Retinal pigment epithelial cell (primary cell): ENCODE measurements at regions not wholly inside any gene's neighbourhood (a gene's known extent, or its start where the extent isn't known, plus 50 kb on each side); places are given as distances from the start of the nearest gene placed in this dataset.

Experiments used
- DNase-seq: peaks from one replicate; pipeline ENCODE4 v3.0.0-alpha.2; 2010; ENCODE audit warnings: low read depth
- H3K4me3 ChIP-seq: 2 replicates; pipeline ENCODE4 v1.5.1; 2011; ENCODE audit warnings: mild to moderate bottlenecking, low read length, control low read depth, moderate library complexity
- TF ChIP-seq, protein P1 (sequence below): conservative IDR thresholded peaks from 2 replicates; pipeline ENCODE4 v1.5.1; 2011; ENCODE audit warnings: low read depth, low read length, control low read depth, inconsistent platforms

DNA sequence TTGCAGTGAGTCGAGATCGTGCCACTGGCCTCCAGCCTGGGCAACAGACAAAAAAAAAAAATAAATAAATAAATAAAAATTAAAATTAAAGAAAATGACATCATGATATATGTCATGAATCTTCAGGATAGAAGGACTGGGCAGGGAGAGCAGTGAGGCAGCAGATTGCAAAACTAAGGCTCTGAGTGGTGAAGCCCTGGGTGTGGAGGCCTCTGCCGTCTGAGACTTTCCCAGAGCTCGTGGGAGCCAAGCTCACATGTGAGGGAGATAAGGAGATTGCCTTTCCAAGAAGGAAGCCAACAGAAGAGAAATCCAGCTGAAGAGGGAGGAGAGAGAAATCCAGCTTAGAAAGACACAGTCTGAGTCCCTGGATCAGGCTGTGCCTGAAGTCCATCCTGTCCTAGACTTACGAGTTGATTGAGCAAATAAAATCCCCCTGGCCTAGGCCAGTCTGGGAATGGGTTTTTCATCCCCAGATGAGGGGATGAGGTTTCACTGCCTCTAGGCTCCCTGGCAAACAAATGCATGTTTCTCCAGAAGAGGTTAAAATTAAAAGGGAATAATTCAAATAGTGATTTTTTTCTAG is 142.0 kb upstream of the IGSF21 start:
- TF ChIP-seq, protein P1, sequence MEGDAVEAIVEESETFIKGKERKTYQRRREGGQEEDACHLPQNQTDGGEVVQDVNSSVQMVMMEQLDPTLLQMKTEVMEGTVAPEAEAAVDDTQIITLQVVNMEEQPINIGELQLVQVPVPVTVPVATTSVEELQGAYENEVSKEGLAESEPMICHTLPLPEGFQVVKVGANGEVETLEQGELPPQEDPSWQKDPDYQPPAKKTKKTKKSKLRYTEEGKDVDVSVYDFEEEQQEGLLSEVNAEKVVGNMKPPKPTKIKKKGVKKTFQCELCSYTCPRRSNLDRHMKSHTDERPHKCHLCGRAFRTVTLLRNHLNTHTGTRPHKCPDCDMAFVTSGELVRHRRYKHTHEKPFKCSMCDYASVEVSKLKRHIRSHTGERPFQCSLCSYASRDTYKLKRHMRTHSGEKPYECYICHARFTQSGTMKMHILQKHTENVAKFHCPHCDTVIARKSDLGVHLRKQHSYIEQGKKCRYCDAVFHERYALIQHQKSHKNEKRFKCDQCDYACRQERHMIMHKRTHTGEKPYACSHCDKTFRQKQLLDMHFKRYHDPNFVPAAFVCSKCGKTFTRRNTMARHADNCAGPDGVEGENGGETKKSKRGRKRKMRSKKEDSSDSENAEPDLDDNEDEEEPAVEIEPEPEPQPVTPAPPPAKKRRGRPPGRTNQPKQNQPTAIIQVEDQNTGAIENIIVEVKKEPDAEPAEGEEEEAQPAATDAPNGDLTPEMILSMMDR = no peak
- no peak for DNase-seq
- no peak overlapping the region for H3K4me3 ChIP-seq

DNA sequence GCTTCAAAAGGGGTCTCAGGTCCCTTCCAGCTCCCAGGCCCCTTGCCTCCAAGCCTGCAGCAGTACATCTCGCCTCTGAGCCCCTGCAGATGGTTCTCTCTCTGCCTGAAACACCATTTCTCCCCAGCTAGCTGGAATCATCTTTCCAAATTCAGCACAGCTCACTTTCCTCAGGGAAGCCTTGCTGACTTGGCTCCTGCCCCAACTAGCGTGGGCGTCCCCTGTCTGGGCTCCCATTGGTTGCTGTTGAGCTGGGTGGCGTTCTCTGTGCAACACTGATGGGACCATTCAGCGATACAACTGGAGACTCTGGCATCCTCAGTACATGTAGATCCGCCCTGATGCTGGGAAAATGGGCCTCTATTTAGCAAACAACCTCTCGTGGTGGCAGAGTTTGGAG is 141.3 kb upstream of the IGSF21 start:
- no peak overlapping the region for H3K4me3 ChIP-seq
- TF ChIP-seq, protein P1 = no peak
- DNase-seq = no peak

DNA sequence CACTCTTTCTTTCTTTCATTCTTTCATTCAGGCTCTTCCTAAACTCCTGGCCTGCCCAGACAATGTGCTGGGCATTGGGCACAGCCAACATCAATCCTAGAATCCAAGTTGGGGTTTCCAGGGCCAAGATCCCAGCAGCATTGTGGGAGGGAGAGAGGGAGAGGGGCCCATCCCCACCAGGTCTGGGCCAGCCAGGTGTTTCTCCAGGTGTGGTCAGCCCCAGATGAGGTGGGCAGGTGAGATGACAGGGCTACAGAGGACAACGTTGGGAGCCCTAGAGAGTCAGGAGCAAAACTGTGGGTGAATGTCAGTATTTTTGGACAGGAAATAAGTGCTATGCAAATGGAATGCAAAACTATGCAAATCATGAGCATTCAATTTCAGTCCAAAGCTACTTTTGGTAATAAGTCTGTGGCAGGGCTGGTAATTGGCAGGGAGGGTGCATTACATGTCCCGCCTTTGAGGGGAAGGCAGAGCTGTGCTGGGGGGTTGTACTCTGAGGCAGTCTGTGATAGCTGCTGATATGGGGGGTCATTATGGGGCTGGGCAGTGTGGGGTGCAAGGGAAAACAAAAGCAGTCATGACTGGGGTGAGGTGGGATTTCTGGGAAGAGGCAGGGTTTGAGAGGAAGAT is 139.9 kb upstream of the IGSF21 start:
- DNase-seq = no peak
- no peak overlapping the region for H3K4me3 ChIP-seq
- TF ChIP-seq, protein P1 = no peak

DNA sequence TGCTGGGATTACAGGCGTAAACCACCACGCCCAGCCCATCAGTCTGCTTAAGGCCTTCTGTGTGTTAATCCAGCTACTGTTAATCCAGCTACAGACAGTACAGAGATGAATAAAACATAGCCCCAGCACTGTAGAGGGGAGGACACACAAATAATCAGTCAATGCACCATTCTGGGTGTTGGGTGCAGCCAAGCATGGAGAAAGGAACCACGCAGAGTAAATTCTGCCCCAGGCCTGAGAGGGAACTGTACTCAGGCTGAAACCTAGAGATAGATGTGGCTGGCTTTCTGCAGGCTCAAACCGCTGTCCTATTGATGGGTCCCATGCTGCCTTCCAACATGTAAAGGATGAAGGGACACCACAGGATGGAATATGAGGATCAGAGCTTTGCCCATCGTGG is 136.8 kb upstream of the IGSF21 start:
- TF ChIP-seq, protein P1 = no peak
- no peak for DNase-seq
- H3K4me3 ChIP-seq = no peak overlapping the region

DNA sequence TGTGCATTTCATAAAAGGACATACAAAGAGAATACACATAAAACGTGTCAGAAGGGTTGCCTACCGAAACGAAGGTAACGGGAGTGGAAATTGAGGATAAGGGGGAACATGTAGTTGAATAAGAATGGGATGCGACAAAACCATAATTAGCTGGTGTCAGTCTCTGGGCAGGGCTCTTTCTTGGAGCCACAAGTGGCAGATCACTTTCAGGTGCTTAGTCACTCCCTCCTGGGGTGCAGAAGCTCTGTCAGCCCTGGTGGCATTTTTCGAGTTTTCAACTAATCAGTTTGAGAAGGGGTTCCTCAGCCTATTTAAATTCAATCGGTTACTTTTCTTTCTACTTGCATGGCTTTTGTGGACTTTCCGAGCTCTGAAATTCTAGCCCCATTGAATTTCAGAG is 133.9 kb upstream of the IGSF21 start:
- no peak for DNase-seq
- TF ChIP-seq, protein P1 = no peak
- no peak overlapping the region for H3K4me3 ChIP-seq

DNA sequence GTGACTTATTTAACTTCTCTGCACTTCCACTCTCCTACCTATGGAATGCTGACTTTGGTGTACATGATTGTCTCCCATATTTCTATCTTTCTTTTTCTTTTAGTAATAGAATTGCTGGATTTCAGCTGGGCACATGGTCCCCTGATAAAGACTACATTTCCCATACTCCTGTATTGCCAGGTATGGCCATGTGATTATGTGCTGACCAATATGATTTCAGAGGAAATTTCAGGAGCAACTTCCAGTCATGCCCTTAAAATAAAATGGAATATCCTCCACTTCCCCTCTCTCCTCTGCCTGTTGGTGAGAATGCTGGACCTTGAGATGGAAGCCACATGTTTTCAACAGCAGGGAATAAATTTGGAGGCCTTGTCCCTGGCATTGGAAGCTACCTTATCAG is 130.7 kb upstream of the IGSF21 start:
- TF ChIP-seq, protein P1 = no peak
- H3K4me3 ChIP-seq = no peak overlapping the region
- no peak for DNase-seq

DNA sequence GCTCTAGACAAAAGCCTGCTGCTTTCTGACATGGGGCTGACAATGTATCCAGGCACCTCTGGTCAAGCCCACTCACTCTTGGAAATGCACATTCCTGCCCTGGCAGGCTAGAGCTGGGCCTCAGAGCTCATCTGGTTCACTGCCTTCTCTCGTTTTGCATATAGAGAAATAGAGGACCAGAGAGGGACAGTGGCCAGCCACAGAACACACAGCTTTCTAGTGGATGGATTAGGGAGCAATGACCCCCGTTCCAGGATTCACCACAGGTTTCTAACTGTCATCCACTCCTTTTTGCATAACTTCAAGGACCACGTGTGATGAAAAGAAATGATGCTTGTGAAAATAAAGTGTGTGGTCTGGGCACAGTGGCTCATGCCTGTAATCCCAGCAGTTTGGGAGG is 129.6 kb upstream of the IGSF21 start:
- no peak overlapping the region for H3K4me3 ChIP-seq
- TF ChIP-seq, protein P1 = no peak
- no peak for DNase-seq
